Mononuclear cell (primary cell): ENCODE measurements at regions not wholly inside any gene's neighbourhood (a gene's known extent, or its start where the extent isn't known, plus 50 kb on each side); places are given as distances from the start of the nearest gene placed in this dataset.

Experiments used
- H3K27me3 ChIP-seq: 2 replicates; pipeline ENCODE4 v1.6.0; 2011; ENCODE audit warnings: low read length, control low read depth; ENCODE audit not compliant: insufficient read depth
- H3K4me1 ChIP-seq: 2 replicates; pipeline ENCODE4 v1.5.1; 2011; ENCODE audit warnings: mild to moderate bottlenecking, low read length, control low read depth; ENCODE audit not compliant: insufficient read depth
- H3K4me3 ChIP-seq: 2 replicates; pipeline ENCODE4 v1.5.1; 2011; ENCODE audit warnings: mild to moderate bottlenecking, low read length, moderate library complexity
- H3K9me3 ChIP-seq: 2 replicates; pipeline ENCODE4 v1.5.1; 2011; ENCODE audit warnings: low read depth, mild to moderate bottlenecking, control low read depth, low read length

GRCh38 chr11:19450282-19450681 is 209.5 kb upstream of the E2F8 start:
- H3K4me3 ChIP-seq, result no peak overlapping the region
- no peaks in the 10 kb centered on the region for H3K9me3 ChIP-seq
- H3K27me3 ChIP-seq, result no peaks in the 10 kb centered on the region
- H3K4me1 ChIP-seq, result no peaks in the 10 kb centered on the region

GRCh38 chr11:19448651-19449050 is 207.9 kb upstream of the E2F8 start:
- Histone ChIP-seq H3K9me3 (no peaks in the 10 kb centered on the region), H3K4me3 (no peak overlapping the region), H3K27me3 (no peaks in the 10 kb centered on the region), H3K4me1 (no peaks in the 10 kb centered on the region)

GRCh38 chr11:19447150-19447566 is 206.4 kb upstream of the E2F8 start:
- no peaks in the 10 kb centered on the region for H3K9me3 ChIP-seq
- no peaks in the 10 kb centered on the region for H3K4me1 ChIP-seq
- no peak overlapping the region for H3K4me3 ChIP-seq
- H3K27me3 ChIP-seq, result no peaks in the 10 kb centered on the region

GRCh38 chr11:19445771-19446170 is 205.0 kb upstream of the E2F8 start:
- Histone ChIP-seq H3K27me3 (no peaks in the 10 kb centered on the region), H3K4me3 (no peak overlapping the region), H3K4me1 (no peaks in the 10 kb centered on the region), H3K9me3 (no peaks in the 10 kb centered on the region)

- Histone ChIP-seq H3K27me3 (no peaks in the 10 kb centered on the region), H3K4me3 (no peak overlapping the region), H3K4me1 (no peaks in the 10 kb centered on the region), H3K9me3 (no peaks in the 10 kb centered on the region)
Observed at GRCh38 chr11:19444231-19444630, 203.5 kb upstream of the E2F8 start.

GRCh38 chr11:19442554-19442910 is 201.8 kb upstream of the E2F8 start:
- H3K4me1 ChIP-seq, result no peaks in the 10 kb centered on the region
- H3K9me3 ChIP-seq, result no peaks in the 10 kb centered on the region
- no peaks in the 10 kb centered on the region for H3K27me3 ChIP-seq
- H3K4me3 ChIP-seq, result no peak overlapping the region

GRCh38 chr11:19441752-19442553 is 201.2 kb upstream of the E2F8 start:
- H3K27me3 ChIP-seq, result no peaks in the 10 kb centered on the region
- no peaks in the 10 kb centered on the region for H3K4me1 ChIP-seq
- no peaks in the 10 kb centered on the region for H3K9me3 ChIP-seq
- no peak overlapping the region for H3K4me3 ChIP-seq

- Histone ChIP-seq H3K9me3 (no peaks in the 10 kb centered on the region), H3K4me1 (no peaks in the 10 kb centered on the region), H3K4me3 (no peak overlapping the region), H3K27me3 (no peaks in the 10 kb centered on the region)
Observed at GRCh38 chr11:19441288-19441687, 200.5 kb upstream of the E2F8 start.

GRCh38 chr11:19437760-19438159 is 197.0 kb upstream of the E2F8 start:
- Histone ChIP-seq H3K4me1 (no peaks in the 10 kb centered on the region), H3K9me3 (no peaks in the 10 kb centered on the region), H3K27me3 (no peaks in the 10 kb centered on the region), H3K4me3 (no peak overlapping the region)

- no peaks in the 10 kb centered on the region for H3K27me3 ChIP-seq
- H3K9me3 ChIP-seq, result no peaks in the 10 kb centered on the region
- no peaks in the 10 kb centered on the region for H3K4me1 ChIP-seq
- no peak overlapping the region for H3K4me3 ChIP-seq
Observed at GRCh38 chr11:19436932-19437331, 196.2 kb upstream of the E2F8 start.

- no peaks in the 10 kb centered on the region for H3K9me3 ChIP-seq
- H3K4me3 ChIP-seq, result no peak overlapping the region
- H3K27me3 ChIP-seq, result no peaks in the 10 kb centered on the region
- no peaks in the 10 kb centered on the region for H3K4me1 ChIP-seq
Observed at GRCh38 chr11:19435306-19435989, 194.7 kb upstream of the E2F8 start.

- Histone ChIP-seq H3K4me1 (no peaks in the 10 kb centered on the region), H3K27me3 (no peaks in the 10 kb centered on the region), H3K9me3 (no peaks in the 10 kb centered on the region), H3K4me3 (no peak overlapping the region)
Observed at GRCh38 chr11:19433791-19434190, 193.0 kb upstream of the E2F8 start.

- H3K4me1 ChIP-seq, result no peaks in the 10 kb centered on the region
- H3K9me3 ChIP-seq, result no peaks in the 10 kb centered on the region
- H3K4me3 ChIP-seq, result no peak overlapping the region
- H3K27me3 ChIP-seq, result no peaks in the 10 kb centered on the region
Observed at GRCh38 chr11:19433367-19433766, 192.6 kb upstream of the E2F8 start.

GRCh38 chr11:19432370-19433061 is 191.8 kb upstream of the E2F8 start:
- no peaks in the 10 kb centered on the region for H3K4me1 ChIP-seq
- no peaks in the 10 kb centered on the region for H3K9me3 ChIP-seq
- no peaks in the 10 kb centered on the region for H3K27me3 ChIP-seq
- H3K4me3 ChIP-seq, result no peak overlapping the region

GRCh38 chr11:19430754-19431398 is 190.1 kb upstream of the E2F8 start:
- Histone ChIP-seq H3K4me1 (no peaks in the 10 kb centered on the region), H3K9me3 (no peaks in the 10 kb centered on the region), H3K4me3 (no peak overlapping the region), H3K27me3 (no peaks in the 10 kb centered on the region)
